GM18907 (cell line): ENCODE measurements at regions not wholly inside any gene's neighbourhood (a gene's known extent, or its start where the extent isn't known, plus 50 kb on each side); places are given as distances from the start of the nearest gene placed in this dataset.

Source experiments
- ATAC-seq: cut with Tn5 transposase; IDR thresholded peaks from one replicate; pipeline ENCODE4 v1.9.1; 2021; ENCODE audit warnings: mild to moderate bottlenecking, moderate library complexity; ENCODE audit not compliant: unreplicated experiment

- ATAC-seq: no peak
These were observed 816.2 kb upstream of the GRAMD2B start for GRCh38 chr5:125607018-125607417.

- ATAC-seq: no peak
These were observed 814.2 kb upstream of the GRAMD2B start for GRCh38 chr5:125609011-125609410.

GRCh38 chr5:125610892-125611291 is 812.3 kb upstream of the GRAMD2B start:
- ATAC-seq: no peak

- ATAC-seq: no peak
These were observed 811.7 kb upstream of the GRAMD2B start for GRCh38 chr5:125611541-125611940.

GRCh38 chr5:125612181-125612721 is 811.0 kb upstream of the GRAMD2B start:
- ATAC-seq: no peak

GRCh38 chr5:125612776-125613175 is 810.4 kb upstream of the GRAMD2B start:
- ATAC-seq: no peak

DNA sequence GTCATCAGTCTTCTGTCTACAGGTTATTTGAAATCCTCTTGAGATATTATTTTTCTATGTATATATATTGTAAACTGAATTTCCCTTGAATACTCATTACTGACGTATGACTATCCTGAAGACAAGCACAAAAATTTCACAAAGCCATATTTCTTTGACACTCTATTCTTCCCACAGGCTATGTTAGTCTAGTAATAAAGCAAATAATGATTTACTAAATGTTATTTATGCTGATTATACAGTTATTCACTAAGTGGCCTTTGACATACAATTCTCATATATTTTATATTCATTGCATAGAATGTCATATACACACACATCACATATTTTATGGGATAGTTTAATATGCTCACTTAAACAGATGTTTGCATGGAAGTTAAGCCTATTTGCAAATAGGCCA is 793.0 kb upstream of the GRAMD2B start:
- no peak for ATAC-seq

DNA sequence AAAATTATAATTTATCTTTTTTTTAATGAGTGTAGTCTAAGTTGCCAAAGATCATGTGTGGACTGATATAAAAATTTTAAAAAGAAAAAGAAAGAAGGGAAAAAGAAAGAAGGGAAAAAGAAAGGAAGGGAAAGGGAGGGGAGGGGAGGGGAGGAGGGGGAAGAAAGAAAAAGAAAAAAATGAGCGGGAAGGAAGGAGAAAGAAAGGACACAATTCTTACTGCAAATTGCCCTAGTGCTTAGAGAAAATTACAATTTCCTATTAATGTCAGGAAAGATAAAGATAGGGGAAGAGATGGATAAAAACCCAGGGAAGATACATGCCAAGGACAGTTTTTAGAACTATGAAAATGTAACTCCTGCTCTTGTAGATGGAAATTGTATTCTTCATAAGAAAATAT is 789.7 kb upstream of the GRAMD2B start:
- no peak for ATAC-seq

GRCh38 chr5:125634216-125634835 is 788.9 kb upstream of the GRAMD2B start:
- no peak for ATAC-seq

GRCh38 chr5:125639858-125640257 is 783.4 kb upstream of the GRAMD2B start:
- no peak for ATAC-seq

DNA sequence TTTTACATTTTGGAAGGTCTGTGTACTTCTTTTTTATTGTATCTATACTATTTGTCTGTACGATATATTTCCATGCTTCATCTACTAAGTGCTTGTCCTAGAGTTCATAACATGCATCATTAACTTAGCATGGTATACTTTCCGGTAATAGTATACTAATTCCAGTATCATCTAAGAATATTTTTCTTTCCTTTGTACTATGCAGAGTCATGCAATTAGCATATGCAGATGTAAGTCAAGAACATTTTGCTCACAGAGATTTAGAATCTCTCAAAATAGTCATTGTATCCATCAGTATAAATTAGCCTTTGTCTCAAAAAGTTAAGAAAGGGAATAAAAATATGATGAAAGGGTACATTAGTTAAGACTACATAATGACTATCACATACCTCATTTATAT is 770.4 kb upstream of the GRAMD2B start:
- ATAC-seq: no peak

DNA sequence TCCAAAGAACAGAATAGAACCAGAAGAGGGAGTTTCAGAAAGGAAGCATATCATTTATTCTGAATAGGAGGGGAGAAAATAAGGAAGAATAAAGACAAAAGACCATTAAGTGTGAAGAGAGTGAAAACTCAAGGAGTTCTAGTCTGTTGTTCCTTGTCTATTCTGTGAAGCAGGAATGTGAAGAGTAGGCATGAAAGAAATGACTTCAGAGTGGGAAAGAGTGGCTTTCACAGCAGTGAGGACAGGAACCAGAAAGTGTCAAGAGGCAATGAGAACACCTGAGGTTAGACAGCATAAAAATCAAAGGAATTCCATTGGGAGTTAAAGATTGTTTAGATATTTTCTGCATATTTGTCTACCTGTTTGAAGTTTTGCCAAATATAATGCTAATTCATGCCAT is 768.8 kb upstream of the GRAMD2B start:
- ATAC-seq: no peak

DNA sequence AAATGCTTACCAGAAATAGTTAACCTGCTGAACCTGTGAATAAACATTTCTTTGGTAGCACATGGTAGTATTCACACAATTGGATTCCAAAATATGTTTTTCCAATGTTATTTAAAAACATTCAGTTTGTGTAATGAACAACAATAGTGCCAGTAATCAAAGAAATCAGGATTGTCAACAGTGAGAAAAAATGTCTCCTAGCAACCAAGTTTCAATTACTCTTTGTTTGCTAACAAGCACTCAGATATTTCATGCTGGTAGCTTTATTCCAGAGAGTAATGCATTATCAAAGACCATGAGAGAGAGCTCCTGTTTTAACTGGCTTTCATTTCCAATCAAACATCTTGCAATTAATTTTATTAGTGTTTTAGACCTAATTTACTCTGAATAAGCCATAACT is 768.1 kb upstream of the GRAMD2B start:
- ATAC-seq: no peak

DNA sequence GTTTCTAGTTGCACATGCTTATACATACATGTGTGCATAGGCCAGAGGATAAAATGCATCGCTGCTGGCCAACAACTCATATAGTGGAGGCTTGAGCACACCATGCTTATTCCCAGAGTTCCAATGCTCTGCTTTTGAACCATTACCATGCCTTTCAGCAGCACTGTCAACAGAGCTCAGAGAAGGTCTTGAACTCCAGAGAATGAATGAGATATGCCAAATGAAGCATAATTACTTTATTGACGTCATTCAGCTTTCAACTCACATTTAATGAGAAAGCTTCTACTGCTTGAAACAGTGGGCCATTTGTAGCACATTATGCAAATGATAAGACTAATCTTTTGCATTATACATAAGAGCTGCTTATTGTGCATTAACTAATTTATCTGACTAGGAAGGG is 765.3 kb upstream of the GRAMD2B start:
- no peak for ATAC-seq

GRCh38 chr5:125659316-125660023 is 763.7 kb upstream of the GRAMD2B start:
- ATAC-seq: no peak

- no peak for ATAC-seq
These were observed 762.8 kb upstream of the GRAMD2B start for GRCh38 chr5:125660231-125660895.

- no peak for ATAC-seq
These were observed 761.6 kb upstream of the GRAMD2B start for GRCh38 chr5:125661584-125661983.

GRCh38 chr5:125668884-125669283 is 754.3 kb upstream of the GRAMD2B start:
- ATAC-seq: no peak

GRCh38 chr5:125673359-125673950 is 749.8 kb upstream of the GRAMD2B start:
- ATAC-seq: no peak

GRCh38 chr5:125679522-125679921 is 743.7 kb upstream of the GRAMD2B start:
- ATAC-seq: no peak

DNA sequence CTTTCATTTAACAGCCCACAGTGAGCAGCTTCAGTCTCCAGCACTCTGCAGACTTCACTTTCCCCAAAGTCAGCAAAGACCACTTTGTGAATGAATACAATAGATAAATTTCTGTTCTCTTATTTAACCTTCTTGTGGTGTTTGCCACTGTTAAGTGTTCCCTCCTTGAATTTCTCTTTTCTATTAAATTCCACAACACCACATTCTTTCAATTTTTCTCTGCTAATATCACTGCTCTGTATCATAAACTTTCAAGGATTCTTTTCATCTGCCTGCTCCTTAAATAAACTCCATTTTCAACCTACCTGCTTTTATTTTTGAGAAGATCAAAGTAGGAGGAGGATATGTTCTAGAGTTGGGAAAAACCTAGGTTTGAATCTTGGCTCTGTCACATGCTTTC is 739.5 kb upstream of the GRAMD2B start:
- ATAC-seq: no peak

- ATAC-seq: no peak
These were observed 737.4 kb upstream of the GRAMD2B start for GRCh38 chr5:125685771-125686170.
